ENCODE measurements at regions not wholly inside any gene's neighbourhood (a gene's known extent, or its start where the extent isn't known, plus 50 kb on each side); places are given as distances from the start of the nearest gene placed in this dataset.
A peak's percentile ranks its signal among the peaks of the same experiment; 100 is the strongest.

GRCh38 chr13:91174886-91175501, 172.5 kb upstream of the MIR17HG start:
- Histone ChIP-seq H3K36me3 (ENCODE audit: control insufficient read depth, insufficient read depth, low read length) (no peaks in the 10 kb centered on the region), H3K9ac (ENCODE audit: low read depth, low read length) (peak overlapping the region; percentile 5), H3K27me3 (ENCODE audit: control insufficient read depth, insufficient read depth, low read length) (peaks cover 19% of the 10 kb centered on the region), H3K9me3 (ENCODE audit: control insufficient read depth, insufficient read depth, low read length) (no peaks in the 10 kb centered on the region), H3K4me1 (ENCODE audit: control insufficient read depth, insufficient read depth, low read length) (peaks cover 5% of the 10 kb centered on the region), H3K4me3 (ENCODE audit: low read depth, low read length) (peak overlapping the region; percentile 79)

- no peak overlapping the region for H3K9ac ChIP-seq (ENCODE audit: low read depth, low read length)
- H3K36me3 ChIP-seq (ENCODE audit: control insufficient read depth, insufficient read depth, low read length), result no peaks in the 10 kb centered on the region
- H3K4me1 ChIP-seq (ENCODE audit: control insufficient read depth, insufficient read depth, low read length), result peaks cover 5% of the 10 kb centered on the region
- H3K4me3 ChIP-seq (ENCODE audit: low read depth, low read length), result no peak overlapping the region
- no peaks in the 10 kb centered on the region for H3K9me3 ChIP-seq (ENCODE audit: control insufficient read depth, insufficient read depth, low read length)
- H3K27me3 ChIP-seq (ENCODE audit: control insufficient read depth, insufficient read depth, low read length), result peaks cover 19% of the 10 kb centered on the region
Observed at GRCh38 chr13:91178099-91178498, 169.4 kb upstream of the MIR17HG start.

- H3K4me1 ChIP-seq (ENCODE audit: control insufficient read depth, insufficient read depth, low read length), result no peaks in the 10 kb centered on the region
- no peak overlapping the region for H3K9ac ChIP-seq (ENCODE audit: low read depth, low read length)
- no peaks in the 10 kb centered on the region for H3K27me3 ChIP-seq (ENCODE audit: control insufficient read depth, insufficient read depth, low read length)
- no peak overlapping the region for H3K4me3 ChIP-seq (ENCODE audit: low read depth, low read length)
- H3K9me3 ChIP-seq (ENCODE audit: control insufficient read depth, insufficient read depth, low read length), result no peaks in the 10 kb centered on the region
- no peaks in the 10 kb centered on the region for H3K36me3 ChIP-seq (ENCODE audit: control insufficient read depth, insufficient read depth, low read length)
Observed at GRCh38 chr13:91181892-91182291, 165.6 kb upstream of the MIR17HG start.

DNA sequence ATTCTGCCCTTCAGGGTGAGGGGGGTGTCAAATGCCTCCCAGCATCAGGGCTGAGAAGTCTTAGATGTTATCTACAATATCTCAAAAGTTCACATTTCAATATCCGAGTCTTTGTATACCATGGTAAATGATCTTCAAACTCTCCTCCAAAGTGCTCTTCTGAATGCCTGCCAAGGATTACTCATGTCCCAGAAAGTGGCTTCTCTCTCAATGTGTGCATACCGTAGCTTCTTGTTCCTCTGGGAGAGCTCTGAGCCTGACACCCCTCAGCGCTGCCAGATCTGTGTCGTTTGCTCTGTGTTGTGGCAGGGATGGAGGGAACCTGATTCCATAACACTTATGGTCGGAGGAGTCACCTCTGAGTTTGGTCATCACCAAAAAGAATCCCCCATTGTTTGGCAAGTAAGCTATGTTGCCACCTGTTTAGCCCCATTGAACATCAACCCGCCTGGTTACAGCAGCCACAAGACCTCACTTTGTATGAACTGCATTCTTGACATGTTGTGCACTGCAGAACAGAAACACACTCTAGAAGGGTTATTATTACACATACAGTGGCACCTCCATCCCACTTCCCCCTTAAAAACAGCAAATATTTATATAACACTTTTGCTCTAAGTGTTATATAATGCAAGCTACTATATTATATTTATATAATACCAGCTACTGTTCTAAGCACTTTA, 163.1 kb upstream of the MIR17HG start:
- Histone ChIP-seq H3K4me3 (ENCODE audit: low read depth, low read length) (no peak overlapping the region), H3K36me3 (ENCODE audit: control insufficient read depth, insufficient read depth, low read length) (no peaks in the 10 kb centered on the region), H3K9me3 (ENCODE audit: control insufficient read depth, insufficient read depth, low read length) (no peaks in the 10 kb centered on the region), H3K4me1 (ENCODE audit: control insufficient read depth, insufficient read depth, low read length) (no peaks in the 10 kb centered on the region), H3K27me3 (ENCODE audit: control insufficient read depth, insufficient read depth, low read length) (no peaks in the 10 kb centered on the region), H3K9ac (ENCODE audit: low read depth, low read length) (no peak overlapping the region)

GRCh38 chr13:91185294-91185863, 162.1 kb upstream of the MIR17HG start:
- no peaks in the 10 kb centered on the region for H3K4me1 ChIP-seq (ENCODE audit: control insufficient read depth, insufficient read depth, low read length)
- H3K4me3 ChIP-seq (ENCODE audit: low read depth, low read length), result no peak overlapping the region
- no peak overlapping the region for H3K9ac ChIP-seq (ENCODE audit: low read depth, low read length)

DNA sequence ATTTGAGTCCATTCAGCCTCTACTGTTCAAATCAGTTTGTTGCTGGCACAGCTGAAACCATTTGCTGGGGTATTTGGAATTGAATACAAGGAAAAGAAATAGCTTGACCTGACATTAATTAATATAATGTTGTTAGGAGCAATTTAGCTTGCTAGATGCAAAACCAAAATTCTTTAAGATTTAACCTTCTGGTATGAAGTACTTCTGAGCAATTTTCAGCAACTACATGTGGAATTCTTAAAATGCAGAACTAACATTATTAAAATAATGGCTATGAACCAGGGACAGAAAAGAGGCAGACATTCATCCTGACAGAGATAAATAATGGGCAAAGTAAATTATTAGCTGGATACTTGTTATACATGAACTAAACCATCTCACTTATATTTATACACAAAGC, 160.0 kb upstream of the MIR17HG start:
- H3K4me3 ChIP-seq (ENCODE audit: low read depth, low read length), result no peak overlapping the region
- H3K27me3 ChIP-seq (ENCODE audit: control insufficient read depth, insufficient read depth, low read length), result no peaks in the 10 kb centered on the region
- H3K9me3 ChIP-seq (ENCODE audit: control insufficient read depth, insufficient read depth, low read length), result no peaks in the 10 kb centered on the region
- no peaks in the 10 kb centered on the region for H3K36me3 ChIP-seq (ENCODE audit: control insufficient read depth, insufficient read depth, low read length)
- H3K4me1 ChIP-seq (ENCODE audit: control insufficient read depth, insufficient read depth, low read length), result no peaks in the 10 kb centered on the region
- H3K9ac ChIP-seq (ENCODE audit: low read depth, low read length), result no peak overlapping the region

More at GRCh38 chr13:91185294-91185863, 162.1 kb upstream of the MIR17HG start:
- H3K27me3 ChIP-seq (ENCODE audit: control insufficient read depth, insufficient read depth, low read length), result no peaks in the 10 kb centered on the region
- no peaks in the 10 kb centered on the region for H3K36me3 ChIP-seq (ENCODE audit: control insufficient read depth, insufficient read depth, low read length)
- no peaks in the 10 kb centered on the region for H3K9me3 ChIP-seq (ENCODE audit: control insufficient read depth, insufficient read depth, low read length)

DNA sequence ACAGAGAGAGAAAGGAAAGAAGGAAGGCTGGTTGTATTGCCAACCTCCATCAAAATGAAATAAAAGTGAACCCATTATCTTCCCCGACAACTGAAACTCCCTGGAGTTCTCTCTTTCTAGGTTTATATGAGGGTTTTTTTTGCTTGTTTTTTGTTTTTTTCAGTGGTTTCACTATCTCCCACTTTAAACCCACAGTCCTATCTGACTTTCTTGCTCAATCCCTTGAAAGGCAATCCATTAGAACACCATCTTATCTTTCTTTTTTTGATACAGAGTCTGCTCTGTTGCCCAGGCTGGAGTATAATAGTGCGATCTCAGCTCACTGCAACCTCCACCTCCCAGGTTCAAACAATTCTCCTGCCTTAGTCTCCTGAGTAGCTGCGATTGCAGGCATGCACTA, 158.0 kb upstream of the MIR17HG start:
- Histone ChIP-seq H3K27me3 (ENCODE audit: control insufficient read depth, insufficient read depth, low read length) (no peaks in the 10 kb centered on the region), H3K9me3 (ENCODE audit: control insufficient read depth, insufficient read depth, low read length) (no peaks in the 10 kb centered on the region), H3K9ac (ENCODE audit: low read depth, low read length) (no peak overlapping the region), H3K4me1 (ENCODE audit: control insufficient read depth, insufficient read depth, low read length) (no peaks in the 10 kb centered on the region), H3K36me3 (ENCODE audit: control insufficient read depth, insufficient read depth, low read length) (no peaks in the 10 kb centered on the region), H3K4me3 (ENCODE audit: low read depth, low read length) (no peak overlapping the region)

DNA sequence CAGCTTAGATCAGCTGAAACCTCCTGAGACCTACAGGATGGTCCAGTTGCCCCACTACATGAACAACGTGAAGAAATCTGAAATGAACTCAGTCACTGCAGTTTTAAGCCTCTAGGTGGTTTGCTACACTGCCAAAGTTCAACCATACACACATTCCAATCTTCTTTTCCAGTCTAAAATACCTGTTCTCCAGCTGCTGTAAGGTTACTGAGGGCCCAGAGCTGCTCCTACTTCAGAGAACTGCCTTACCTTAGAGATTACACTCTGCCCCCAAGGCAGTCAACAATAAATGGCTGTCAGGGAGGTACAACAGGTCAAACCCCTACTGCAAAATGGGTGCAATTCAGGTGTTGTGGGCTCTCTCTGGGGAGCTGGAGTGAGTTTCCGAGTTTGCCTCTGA, 154.1 kb upstream of the MIR17HG start:
- no peaks in the 10 kb centered on the region for H3K4me1 ChIP-seq (ENCODE audit: control insufficient read depth, insufficient read depth, low read length)
- H3K9me3 ChIP-seq (ENCODE audit: control insufficient read depth, insufficient read depth, low read length), result no peaks in the 10 kb centered on the region
- no peaks in the 10 kb centered on the region for H3K36me3 ChIP-seq (ENCODE audit: control insufficient read depth, insufficient read depth, low read length)
- no peak overlapping the region for H3K4me3 ChIP-seq (ENCODE audit: low read depth, low read length)
- no peak overlapping the region for H3K9ac ChIP-seq (ENCODE audit: low read depth, low read length)
- no peaks in the 10 kb centered on the region for H3K27me3 ChIP-seq (ENCODE audit: control insufficient read depth, insufficient read depth, low read length)

DNA sequence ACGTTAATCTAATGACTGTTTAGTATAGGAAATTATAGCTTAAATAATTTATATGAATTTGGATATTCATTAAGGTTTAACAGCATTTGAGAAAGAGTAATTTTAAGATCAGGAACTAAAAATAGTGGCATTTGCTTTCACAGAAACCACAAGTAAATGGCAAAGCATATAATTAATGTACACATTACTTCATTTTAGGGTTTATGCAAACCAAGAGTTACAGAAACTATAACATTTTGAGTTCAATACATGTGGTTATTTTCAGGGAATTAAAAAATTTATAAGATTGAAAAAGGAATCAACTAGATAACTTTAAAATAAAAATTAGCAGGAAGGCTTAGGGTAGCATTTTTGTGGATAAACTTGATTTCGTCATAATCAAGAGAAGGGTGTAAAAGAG, 151.7 kb upstream of the MIR17HG start:
- no peaks in the 10 kb centered on the region for H3K4me1 ChIP-seq (ENCODE audit: control insufficient read depth, insufficient read depth, low read length)
- no peaks in the 10 kb centered on the region for H3K36me3 ChIP-seq (ENCODE audit: control insufficient read depth, insufficient read depth, low read length)
- no peak overlapping the region for H3K9ac ChIP-seq (ENCODE audit: low read depth, low read length)
- H3K4me3 ChIP-seq (ENCODE audit: low read depth, low read length), result no peak overlapping the region
- H3K27me3 ChIP-seq (ENCODE audit: control insufficient read depth, insufficient read depth, low read length), result no peaks in the 10 kb centered on the region
- no peaks in the 10 kb centered on the region for H3K9me3 ChIP-seq (ENCODE audit: control insufficient read depth, insufficient read depth, low read length)

DNA sequence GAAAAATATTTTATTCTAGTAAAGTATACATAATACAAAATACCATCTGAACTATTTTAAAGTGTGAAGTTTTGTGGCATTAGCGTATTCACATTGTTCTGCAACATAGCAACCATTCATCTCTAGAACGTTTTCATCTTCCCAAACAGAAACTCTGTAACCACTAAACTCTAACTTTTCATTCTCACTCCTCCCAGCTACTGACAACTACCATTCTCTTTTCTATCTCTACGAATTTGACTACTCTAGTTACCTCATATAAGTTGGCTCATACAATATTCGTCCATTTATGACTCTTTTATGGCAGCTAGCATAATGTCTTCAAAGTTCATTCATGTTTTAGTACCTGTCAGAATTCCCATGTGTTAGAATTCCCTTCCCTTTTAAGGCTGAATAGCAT, 150.5 kb upstream of the MIR17HG start:
- Histone ChIP-seq H3K27me3 (ENCODE audit: control insufficient read depth, insufficient read depth, low read length) (no peaks in the 10 kb centered on the region), H3K4me3 (ENCODE audit: low read depth, low read length) (no peak overlapping the region), H3K36me3 (ENCODE audit: control insufficient read depth, insufficient read depth, low read length) (no peaks in the 10 kb centered on the region), H3K9ac (ENCODE audit: low read depth, low read length) (no peak overlapping the region), H3K4me1 (ENCODE audit: control insufficient read depth, insufficient read depth, low read length) (no peaks in the 10 kb centered on the region), H3K9me3 (ENCODE audit: control insufficient read depth, insufficient read depth, low read length) (no peaks in the 10 kb centered on the region)

GRCh38 chr13:91199866-91200265, 147.6 kb upstream of the MIR17HG start:
- Histone ChIP-seq H3K4me3 (ENCODE audit: low read depth, low read length) (no peak overlapping the region), H3K9ac (ENCODE audit: low read depth, low read length) (no peak overlapping the region), H3K4me1 (ENCODE audit: control insufficient read depth, insufficient read depth, low read length) (peaks cover 9% of the 10 kb centered on the region), H3K27me3 (ENCODE audit: control insufficient read depth, insufficient read depth, low read length) (no peaks in the 10 kb centered on the region), H3K9me3 (ENCODE audit: control insufficient read depth, insufficient read depth, low read length) (no peaks in the 10 kb centered on the region), H3K36me3 (ENCODE audit: control insufficient read depth, insufficient read depth, low read length) (no peaks in the 10 kb centered on the region)

- Histone ChIP-seq H3K9ac (ENCODE audit: low read depth, low read length) (no peak overlapping the region), H3K4me1 (ENCODE audit: control insufficient read depth, insufficient read depth, low read length) (peaks cover 9% of the 10 kb centered on the region), H3K27me3 (ENCODE audit: control insufficient read depth, insufficient read depth, low read length) (no peaks in the 10 kb centered on the region), H3K36me3 (ENCODE audit: control insufficient read depth, insufficient read depth, low read length) (no peaks in the 10 kb centered on the region), H3K9me3 (ENCODE audit: control insufficient read depth, insufficient read depth, low read length) (no peaks in the 10 kb centered on the region), H3K4me3 (ENCODE audit: low read depth, low read length) (no peak overlapping the region)
Observed at GRCh38 chr13:91200486-91200885, 147.0 kb upstream of the MIR17HG start.
